Activated naive CD4-positive, alpha-beta T cell (primary cell): ENCODE measurements at regions not wholly inside any gene's neighbourhood (a gene's known extent, or its start where the extent isn't known, plus 50 kb on each side); places are given as distances from the start of the nearest gene placed in this dataset.

Source experiments
- DNase-seq, 4 experiments: peaks; one replicate each; lab custom pipeline; 2025; lab: John Stamatoyannopoulos, UW

- DNase-seq = no peak
Measured at GRCh38 chr1:22376546-22376945, 75.1 kb upstream of the ZBTB40 start.

GRCh38 chr1:22376976-22377375 lies 74.7 kb upstream of the ZBTB40 start:
- no peak for DNase-seq

GRCh38 chr1:22379566-22379965 lies 72.1 kb upstream of the ZBTB40 start:
- no peak for DNase-seq

GRCh38 chr1:22380024-22380785 lies 71.4 kb upstream of the ZBTB40 start:
- no peak for DNase-seq

GRCh38 chr1:22383526-22384294 lies 67.9 kb upstream of the ZBTB40 start:
- DNase-seq = no peak

GRCh38 chr1:22385537-22385936 lies 66.1 kb upstream of the ZBTB40 start:
- DNase-seq = no peak

GRCh38 chr1:22386774-22387173 lies 64.9 kb upstream of the ZBTB40 start:
- no peak for DNase-seq

GRCh38 chr1:22387919-22388580 lies 63.6 kb upstream of the ZBTB40 start:
- no peak for DNase-seq

GRCh38 chr1:22388671-22389450 lies 62.8 kb upstream of the ZBTB40 start:
- no peak for DNase-seq

GRCh38 chr1:22393587-22393986 lies 58.1 kb upstream of the ZBTB40 start:
- no peak for DNase-seq

GRCh38 chr1:22398656-22399420 lies 52.8 kb upstream of the ZBTB40 start:
- DNase-seq = no peak

- no peak for DNase-seq
Measured at GRCh38 chr1:22399421-22400091, 52.1 kb upstream of the ZBTB40 start.
